K562 (cell line): ENCODE measurements at regions not wholly inside any gene's neighbourhood (a gene's known extent, or its start where the extent isn't known, plus 50 kb on each side); places are given as distances from the start of the nearest gene placed in this dataset.

Experiments used
- CHD4 ChIP-seq: fragments of 200-600 bp; sonication (generic); IDR thresholded peaks from 3 replicates; pipeline ENCODE4 v1.6.1; 2012; ENCODE audit warnings: low read depth, mild to moderate bottlenecking, mixed read lengths, low read length, inconsistent platforms; ENCODE audit not compliant: insufficient read depth, insufficient replicate concordance, poor library complexity, severe bottlenecking
- CREB1 ChIP-seq, 2 experiments: sonication (generic) in 1 of 2; formaldehyde crosslinking in 1 of 2; IDR thresholded peaks; 2 replicates each; pipeline versions ENCODE4 v1.6.1 to v1.8.0; 2012 to 2022; ENCODE audit warnings: inconsistent platforms in 1 of 2, mild to moderate bottlenecking in 1 of 2, missing genetic modification reagents in 1 of 2, moderate library complexity in 1 of 2
- POLR2A ChIP-seq: fragments of 450-650 bp; conservative IDR thresholded peaks from 2 replicates; pipeline ENCODE4 v1.6.1; 2016
- POLR2B ChIP-seq: fragments of 450-650 bp; IDR thresholded peaks from 2 replicates; pipeline ENCODE4 v1.6.1; 2018; ENCODE audit warnings: low read depth; ENCODE audit not compliant: partially characterized antibody

DNA sequence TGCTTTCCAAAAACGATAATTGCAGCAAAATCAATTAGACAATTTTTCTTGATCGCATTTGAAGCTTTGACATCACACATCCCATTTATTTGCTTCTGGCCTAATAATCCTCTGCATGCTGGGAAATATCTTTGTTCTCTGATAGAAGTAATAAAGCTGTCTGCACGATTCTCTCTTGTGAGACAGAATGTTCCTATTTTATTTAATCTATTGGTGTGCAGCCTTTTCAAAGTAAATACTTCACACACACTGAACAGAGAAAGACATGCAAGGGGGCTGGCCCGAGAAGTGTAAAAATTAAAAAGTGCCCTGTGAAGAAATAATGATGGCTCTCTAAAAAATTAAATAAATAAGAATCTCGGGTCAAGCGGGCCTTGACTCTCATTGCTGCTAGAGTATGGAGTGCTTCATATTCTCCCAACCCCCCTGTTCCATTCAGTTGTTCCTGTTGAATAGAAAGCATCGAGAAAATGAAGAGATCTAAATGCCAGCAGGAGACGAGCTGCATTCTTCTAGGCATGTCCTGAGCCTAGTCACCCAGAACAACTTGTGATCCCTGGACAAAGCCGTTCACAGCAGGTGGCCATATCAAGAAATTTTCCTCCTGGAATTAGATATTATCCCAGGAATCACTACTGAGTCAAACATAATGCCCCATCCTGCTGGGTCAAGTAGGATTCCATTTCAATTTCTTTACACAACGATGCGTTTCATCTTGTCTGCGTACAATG lies 625.9 kb upstream of the EPHA7 start:
- TF ChIP-seq CREB1 (IDR thresholded peaks at IDR 0.05) (no peak), CREB1 (CRISPR knock-in tag; IDR thresholded peaks at IDR 0.05) (no peak), CHD4 (no peak), POLR2A (no peak), POLR2B (no peak)
